Bronchial epithelial cell (primary cell): ENCODE measurements at regions not wholly inside any gene's neighbourhood (a gene's known extent, or its start where the extent isn't known, plus 50 kb on each side); places are given as distances from the start of the nearest gene placed in this dataset.

Experiments used
- DNase-seq: peaks from one replicate; pipeline ENCODE4 v3.0.0-alpha.2; 2010; ENCODE audit warnings: low read depth
- FAIRE-seq: peaks from 2 replicates; lab custom pipeline; 2011; peaks lifted over from hg19 to GRCh38; lab: Jason Lieb, UNC
- H3K27me3 ChIP-seq: 2 replicates; pipeline ENCODE4 v1.5.1; 2011; ENCODE audit warnings: low read length; ENCODE audit not compliant: control insufficient read depth, insufficient read depth
- H3K36me3 ChIP-seq: 2 replicates; pipeline ENCODE4 v1.5.1; 2011; ENCODE audit warnings: low read length; ENCODE audit not compliant: control insufficient read depth, insufficient read depth
- H3K4me3 ChIP-seq: 2 replicates; pipeline ENCODE4 v1.5.1; 2011; ENCODE audit warnings: mild to moderate bottlenecking, low read depth, low read length, control low read depth
- TF ChIP-seq, protein P1 (sequence below): IDR thresholded peaks from 2 replicates; pipeline ENCODE4 v1.5.1; 2011; ENCODE audit warnings: mild to moderate bottlenecking, moderate library complexity, low read length, control low read depth, inconsistent platforms; ENCODE audit not compliant: insufficient read depth, severe bottlenecking

DNA sequence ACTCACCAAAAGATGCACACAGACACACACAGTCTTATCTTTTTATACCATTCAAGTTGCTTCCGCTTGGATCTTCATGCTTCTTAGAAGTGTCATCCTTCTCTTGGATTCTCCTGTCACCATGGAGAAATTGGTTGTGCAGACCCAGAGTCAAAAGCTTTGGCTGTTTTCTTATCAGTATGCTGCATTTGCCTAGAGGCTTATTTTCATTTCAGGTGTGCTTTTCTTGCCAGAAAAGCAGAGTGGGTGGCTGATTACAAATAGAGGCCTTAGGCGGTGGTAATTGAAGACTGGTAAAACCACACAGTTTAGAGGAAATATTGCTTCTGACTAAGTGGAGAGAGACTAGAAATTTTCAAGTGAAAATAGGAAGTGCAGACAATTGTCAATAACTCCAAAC, 70.2 kb upstream of the TLE4 start:
- Histone ChIP-seq H3K4me3 (no peak overlapping the region), H3K36me3 (no peaks in the 10 kb centered on the region), H3K27me3 (no peaks in the 10 kb centered on the region)
- TF ChIP-seq, protein P1, sequence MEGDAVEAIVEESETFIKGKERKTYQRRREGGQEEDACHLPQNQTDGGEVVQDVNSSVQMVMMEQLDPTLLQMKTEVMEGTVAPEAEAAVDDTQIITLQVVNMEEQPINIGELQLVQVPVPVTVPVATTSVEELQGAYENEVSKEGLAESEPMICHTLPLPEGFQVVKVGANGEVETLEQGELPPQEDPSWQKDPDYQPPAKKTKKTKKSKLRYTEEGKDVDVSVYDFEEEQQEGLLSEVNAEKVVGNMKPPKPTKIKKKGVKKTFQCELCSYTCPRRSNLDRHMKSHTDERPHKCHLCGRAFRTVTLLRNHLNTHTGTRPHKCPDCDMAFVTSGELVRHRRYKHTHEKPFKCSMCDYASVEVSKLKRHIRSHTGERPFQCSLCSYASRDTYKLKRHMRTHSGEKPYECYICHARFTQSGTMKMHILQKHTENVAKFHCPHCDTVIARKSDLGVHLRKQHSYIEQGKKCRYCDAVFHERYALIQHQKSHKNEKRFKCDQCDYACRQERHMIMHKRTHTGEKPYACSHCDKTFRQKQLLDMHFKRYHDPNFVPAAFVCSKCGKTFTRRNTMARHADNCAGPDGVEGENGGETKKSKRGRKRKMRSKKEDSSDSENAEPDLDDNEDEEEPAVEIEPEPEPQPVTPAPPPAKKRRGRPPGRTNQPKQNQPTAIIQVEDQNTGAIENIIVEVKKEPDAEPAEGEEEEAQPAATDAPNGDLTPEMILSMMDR: no peak
- peak; percentile 18 for DNase-seq
- no peak for FAIRE-seq

GRCh38 chr9:79507801-79508200, 64.0 kb upstream of the TLE4 start:
- DNase-seq (no peak), FAIRE-seq (no peak)
- Histone ChIP-seq H3K4me3 (no peak overlapping the region), H3K36me3 (no peaks in the 10 kb centered on the region), H3K27me3 (no peaks in the 10 kb centered on the region)
- TF ChIP-seq, protein P1: no peak

DNA sequence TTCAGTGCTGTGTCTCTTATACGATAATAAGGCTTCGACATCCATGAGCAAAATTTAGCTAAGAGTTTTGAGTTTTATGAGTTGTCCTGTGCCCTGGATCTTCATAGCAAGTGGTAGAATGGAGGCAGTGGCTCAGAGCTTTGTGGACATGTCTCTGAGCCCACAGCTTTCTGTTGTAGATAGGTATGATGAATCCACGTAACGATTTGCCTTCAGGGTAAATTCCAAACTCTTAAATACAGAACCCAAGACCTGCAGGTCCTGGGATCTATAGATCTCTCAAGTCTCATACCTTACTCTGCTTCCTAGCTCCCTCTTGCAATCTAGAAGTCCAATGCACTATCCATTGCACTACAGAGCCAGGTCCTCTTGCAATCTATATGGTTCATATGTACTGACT, 59.5 kb upstream of the TLE4 start:
- Histone ChIP-seq H3K4me3 (no peak overlapping the region), H3K27me3 (no peaks in the 10 kb centered on the region), H3K36me3 (no peaks in the 10 kb centered on the region)
- FAIRE-seq: no peak
- DNase-seq: no peak
- TF ChIP-seq, protein P1: no peak
